Stomach (tissue), 8 donors: ENCODE measurements at regions not wholly inside any gene's neighbourhood (a gene's known extent, or its start where the extent isn't known, plus 50 kb on each side); places are given as distances from the start of the nearest gene placed in this dataset.

Experiments
- DNase-seq, 2 donors: peaks; one replicate each; pipeline versions ENCODE4 v3.0.0 to v3.0.0-alpha.2; 2013 to 2019
- H3K27ac ChIP-seq, 5 donors: fragments of 200-600 bp in 4 of 5; sonication (generic) in 4 of 5; one replicate each; pipeline ENCODE4 v1.5.1; 2013 to 2019; ENCODE audit warnings: mild to moderate bottlenecking in 1 of 5, moderate library complexity in 1 of 5
- H3K27me3 ChIP-seq, 3 donors: fragments of 200-600 bp; sonication (generic); one replicate each; pipeline ENCODE4 v1.5.1; 2017 to 2019; ENCODE audit warnings: mixed run types in 1 of 3
- H3K36me3 ChIP-seq, 4 donors: fragments of 200-600 bp; sonication (generic); 1 replicate in 3 of 4; 2 replicates in 1 of 4; pipeline ENCODE4 v1.5.1; 2016 to 2019
- H3K4me1 ChIP-seq, 4 donors: fragments of 200-600 bp; sonication (generic); one replicate each; pipeline ENCODE4 v1.5.1; 2016 to 2019
- H3K4me3 ChIP-seq, 4 donors: fragments of 200-600 bp; sonication (generic) in 3 of 4; one replicate each; pipeline ENCODE4 v1.5.1; 2016 to 2019; ENCODE audit warnings: mild to moderate bottlenecking in 1 of 4
- H3K9me3 ChIP-seq, 4 donors: fragments of 200-600 bp; sonication (generic); one replicate each; pipeline ENCODE4 v1.5.1; 2016 to 2019
- EP300 ChIP-seq: sonication (generic); formaldehyde crosslinking; IDR thresholded peaks from one replicate; pipeline ENCODE4 v1.6.1; 2017; ENCODE audit warnings: antibody characterized with exemption
- POLR2A ChIP-seq, 4 donors: fragments of 450-650 bp; IDR thresholded peaks; one replicate each; pipeline ENCODE4 v1.6.1; 2016; ENCODE audit warnings: antibody characterized with exemption in 4 of 4, control low read depth in 2 of 4, mild to moderate bottlenecking in 1 of 4, moderate library complexity in 1 of 4
- POLR2AphosphoS5 ChIP-seq, 3 donors: sonication (generic); formaldehyde crosslinking; IDR thresholded peaks; one replicate each; pipeline ENCODE4 v1.6.1; 2016; ENCODE audit warnings: antibody characterized with exemption in 3 of 3
- WGBS, 5 donors: extraction: QIAGEN DNeasy Blood & Tissue Kit in 3 of 5; methylation state at CpG; one replicate each; pipeline versions ENCODE4 v1.1.5 to v1.1.7; 2013 to 2018; 5-methylcytosine and 5-hydroxymethylcytosine counted together
- intact Hi-C: fragments of 100-400 bp; cut with DNase I; formaldehyde crosslinking; loops from one replicate; pipeline ENCODE4 v1.15.1; 2023; ENCODE audit warnings: low total_unique reads
- TF ChIP-seq, protein P1 (sequence below), 7 experiments: fragments of 450-650 bp in 4 of 7; fragments of 200-600 bp in 3 of 7; sonication (generic) in 3 of 7; IDR thresholded peaks; one replicate each; pipeline ENCODE4 v1.5.1; 2016 to 2019; ENCODE audit warnings: antibody characterized with exemption in 7 of 7, control low read depth in 2 of 7, mild to moderate bottlenecking in 1 of 7
- donor health status: healthy with polysubstance abuse.
- donor health status: Bipolar disorder and iron deficiency.
- donor health status: healthy.

DNA sequence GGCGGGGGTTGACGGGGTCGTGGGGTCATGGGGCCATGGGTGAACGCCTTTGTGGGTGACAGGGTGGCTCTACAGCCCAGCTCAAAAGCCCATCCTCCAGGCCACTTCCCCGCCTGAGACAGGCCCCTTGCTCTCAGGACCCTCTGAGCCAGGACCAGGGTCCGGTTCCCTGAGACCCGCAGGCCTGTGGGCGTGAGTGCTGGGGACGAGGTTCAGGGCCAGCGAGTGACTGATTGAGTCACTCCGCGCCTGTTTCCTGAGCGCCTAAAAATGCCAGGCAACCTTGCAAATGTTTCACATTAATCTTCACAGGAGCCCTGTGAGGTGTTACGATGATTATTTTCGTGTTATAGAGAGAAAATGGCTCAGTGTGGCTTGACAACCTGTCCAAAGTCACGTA is 97.8 kb downstream of the ZNF674 start:
- H3K4me1 ChIP-seq = peaks cover 0 to 16% (median 8%) of the 10 kb centered on the region in 4 donors
- TF ChIP-seq, protein P1, sequence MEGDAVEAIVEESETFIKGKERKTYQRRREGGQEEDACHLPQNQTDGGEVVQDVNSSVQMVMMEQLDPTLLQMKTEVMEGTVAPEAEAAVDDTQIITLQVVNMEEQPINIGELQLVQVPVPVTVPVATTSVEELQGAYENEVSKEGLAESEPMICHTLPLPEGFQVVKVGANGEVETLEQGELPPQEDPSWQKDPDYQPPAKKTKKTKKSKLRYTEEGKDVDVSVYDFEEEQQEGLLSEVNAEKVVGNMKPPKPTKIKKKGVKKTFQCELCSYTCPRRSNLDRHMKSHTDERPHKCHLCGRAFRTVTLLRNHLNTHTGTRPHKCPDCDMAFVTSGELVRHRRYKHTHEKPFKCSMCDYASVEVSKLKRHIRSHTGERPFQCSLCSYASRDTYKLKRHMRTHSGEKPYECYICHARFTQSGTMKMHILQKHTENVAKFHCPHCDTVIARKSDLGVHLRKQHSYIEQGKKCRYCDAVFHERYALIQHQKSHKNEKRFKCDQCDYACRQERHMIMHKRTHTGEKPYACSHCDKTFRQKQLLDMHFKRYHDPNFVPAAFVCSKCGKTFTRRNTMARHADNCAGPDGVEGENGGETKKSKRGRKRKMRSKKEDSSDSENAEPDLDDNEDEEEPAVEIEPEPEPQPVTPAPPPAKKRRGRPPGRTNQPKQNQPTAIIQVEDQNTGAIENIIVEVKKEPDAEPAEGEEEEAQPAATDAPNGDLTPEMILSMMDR (IDR thresholded peaks at IDR 0.05) = no peak
- TF ChIP-seq POLR2AphosphoS5 (IDR thresholded peaks at IDR 0.05) (no peak), EP300 (no peak), POLR2A (IDR thresholded peaks at IDR 0.05) (no peak)
- no peaks in the 10 kb centered on the region for H3K27me3 ChIP-seq
- DNase-seq = no peak
- H3K9me3 ChIP-seq = no peaks in the 10 kb centered on the region
- H3K27ac ChIP-seq = peak overlapping the region; percentile 30 to 87 (median 81)
- peak overlapping the region; percentile 57 to 68 (median 63) for H3K4me3 ChIP-seq
- 0 to 44% (median 11%) methylated on average over 3 to 16 of the region's 16 CpGs for WGBS, 5 donors
- peaks cover 0 to 29% (median 16%) of the 10 kb centered on the region in 4 donors for H3K36me3 ChIP-seq
- intact Hi-C loops = no loop called here

DNA sequence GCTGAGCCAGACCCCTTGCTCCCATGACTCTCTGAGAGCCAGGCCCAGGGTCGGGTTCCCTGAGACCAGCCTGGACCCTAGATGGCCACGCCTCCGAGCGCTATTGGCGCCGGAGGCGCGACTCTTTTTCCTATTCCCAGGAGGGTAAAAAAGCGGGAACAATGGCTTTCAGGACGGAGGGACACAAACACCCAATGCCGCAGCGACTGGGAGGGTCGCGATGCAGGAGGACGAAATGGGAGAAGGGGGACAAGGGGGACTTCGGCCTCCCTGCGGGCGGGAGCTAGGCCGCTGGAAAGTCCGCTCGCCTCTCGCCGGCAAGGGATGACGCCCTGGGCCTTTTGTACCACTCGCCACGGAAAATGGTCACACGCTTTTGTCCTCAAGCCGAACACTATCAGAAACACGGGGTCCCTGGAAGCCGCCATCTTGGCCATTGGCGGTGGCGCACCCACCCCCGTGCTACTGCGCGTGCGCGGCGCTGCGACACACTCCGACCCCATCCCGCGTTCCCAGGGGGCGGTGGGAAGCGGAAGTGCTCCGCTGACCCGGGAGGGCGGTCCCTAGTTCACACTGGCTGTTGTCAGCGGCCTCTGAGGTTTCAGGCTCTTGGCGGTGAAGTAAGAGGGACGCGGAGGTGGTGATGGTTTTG is 98.4 kb downstream of the ZNF674 start:
- H3K9me3 ChIP-seq = no peaks in the 10 kb centered on the region
- H3K36me3 ChIP-seq = peaks cover 0 to 23% (median 13%) of the 10 kb centered on the region in 4 donors
- H3K27me3 ChIP-seq = no peaks in the 10 kb centered on the region
- 0 to 49% (median 6%) methylated on average over 12 to 50 of the region's 51 CpGs for WGBS, 5 donors
- peak overlapping the region; percentile 51 to 87 (median 81) for H3K27ac ChIP-seq
- intact Hi-C loops = no loop called here
- H3K4me3 ChIP-seq = peak overlapping the region; percentile 57 to 68 (median 63)
- peaks cover 0 to 16% (median 8%) of the 10 kb centered on the region in 4 donors for H3K4me1 ChIP-seq
- peak; percentile 80 to 96 for DNase-seq
- TF ChIP-seq, protein P1 (IDR thresholded peaks at IDR 0.05) = no peak
- TF ChIP-seq EP300 = no peak
- TF ChIP-seq POLR2A (IDR thresholded peaks at IDR 0.05) = no peak
- peak; percentile 54 to 92 (median 64) for TF ChIP-seq POLR2AphosphoS5 (IDR thresholded peaks at IDR 0.05)

DNA sequence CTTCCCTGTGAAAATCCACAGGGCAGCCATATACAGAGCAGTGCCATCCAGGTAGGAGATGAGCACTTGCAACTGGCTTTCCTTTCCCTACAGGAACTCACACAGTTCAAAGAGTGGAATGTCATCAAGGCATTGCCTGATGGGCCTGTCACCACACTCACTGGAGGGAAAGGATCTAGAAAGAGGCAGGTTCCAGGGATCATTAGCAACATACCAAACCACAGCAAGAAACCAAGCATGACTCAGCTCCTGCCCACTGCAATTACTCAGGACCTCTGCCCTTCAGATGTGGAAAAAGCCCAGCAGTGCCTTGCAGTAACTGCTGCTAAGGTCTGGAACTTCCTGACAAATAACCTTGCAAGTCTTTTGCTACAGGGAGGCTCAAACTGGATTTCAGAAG is 101.2 kb downstream of the ZNF674 start:
- Histone ChIP-seq H3K27ac (no peak overlapping the region), H3K36me3 (peaks cover 0 to 6% (median 4%) of the 10 kb centered on the region in 4 donors), H3K4me1 (peaks cover 0 to 16% (median 8%) of the 10 kb centered on the region in 4 donors), H3K9me3 (no peaks in the 10 kb centered on the region), H3K27me3 (no peaks in the 10 kb centered on the region), H3K4me3 (no peak overlapping the region)
- TF ChIP-seq POLR2A (IDR thresholded peaks at IDR 0.05) (no peak), EP300 (no peak), POLR2AphosphoS5 (IDR thresholded peaks at IDR 0.05) (no peak)
- TF ChIP-seq, protein P1 (IDR thresholded peaks at IDR 0.05) = no peak
- intact Hi-C loops = no loop called here
- peak in 1 of 2 donors; percentile 3 for DNase-seq

DNA sequence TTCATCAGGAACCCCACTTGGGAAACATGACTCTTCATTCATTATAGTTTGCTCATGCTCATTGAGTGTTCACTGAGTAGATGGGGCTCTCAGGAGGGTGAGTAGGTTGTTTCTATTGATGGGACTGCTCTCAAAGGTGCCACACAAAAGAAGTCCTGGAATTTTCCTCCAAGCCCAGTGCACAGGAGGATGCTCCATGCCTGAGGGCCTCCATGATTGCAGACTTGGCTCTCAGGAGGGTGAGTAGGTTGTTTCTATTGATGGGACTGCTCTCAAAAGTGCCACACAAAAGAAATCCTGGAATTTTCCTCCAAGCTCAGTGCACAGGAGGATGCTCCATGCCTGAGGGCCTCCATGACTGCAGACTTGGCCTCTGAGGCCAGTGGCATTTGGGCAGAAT is 108.5 kb downstream of the ZNF674 start:
- no peak overlapping the region for H3K27ac ChIP-seq
- no peaks in the 10 kb centered on the region for H3K4me1 ChIP-seq
- TF ChIP-seq EP300 (no peak), POLR2A (IDR thresholded peaks at IDR 0.05) (no peak), POLR2AphosphoS5 (IDR thresholded peaks at IDR 0.05) (no peak)
- TF ChIP-seq, protein P1 (IDR thresholded peaks at IDR 0.05) = no peak
- no peaks in the 10 kb centered on the region for H3K9me3 ChIP-seq
- no peaks in the 10 kb centered on the region for H3K27me3 ChIP-seq
- H3K4me3 ChIP-seq = no peak overlapping the region
- H3K36me3 ChIP-seq = no peaks in the 10 kb centered on the region
- intact Hi-C loops = no loop called here
- DNase-seq = no peak
